ENCODE measurements at regions not wholly inside any gene's neighbourhood (a gene's known extent, or its start where the extent isn't known, plus 50 kb on each side); places are given as distances from the start of the nearest gene placed in this dataset.
A peak's percentile ranks its signal among the peaks of the same experiment; 100 is the strongest.

- H3K4me3 ChIP-seq (ENCODE audit: insufficient read depth, low read length), result no peak overlapping the region
- no peak for TF ChIP-seq CTCF (IDR thresholded peaks at IDR 0.05; ENCODE audit: extremely low read depth, low read depth, low read length)
- H3K4me1 ChIP-seq (ENCODE audit: insufficient read depth, low read length), result no peaks in the 10 kb centered on the region
- H2AFZ ChIP-seq (ENCODE audit: low read length), result no peak overlapping the region
- DNase-seq (ENCODE audit: insufficient read length, low spot score, missing footprints), result no peak
- no peaks in the 10 kb centered on the region for H3K36me3 ChIP-seq (ENCODE audit: insufficient read depth, low read length)
- H3K27ac ChIP-seq (ENCODE audit: low read depth, low read length), result no peak overlapping the region
- H3K27me3 ChIP-seq (ENCODE audit: insufficient read depth, low read length), result no peaks in the 10 kb centered on the region
- H3K9me3 ChIP-seq (ENCODE audit: low read depth, low read length), result no peaks in the 10 kb centered on the region
- H4K20me1 ChIP-seq (ENCODE audit: insufficient read depth, low read length), result no peaks in the 10 kb centered on the region
- no peaks in the 10 kb centered on the region for H3K79me2 ChIP-seq (ENCODE audit: insufficient read depth, low read length)
- H3K4me2 ChIP-seq (ENCODE audit: insufficient read depth, low read length), result no peak overlapping the region
These were observed 312.4 kb downstream of the METTL4 start for GRCh38 chr18:2258954-2259353.

GRCh38 chr18:2263303-2263890 is 307.9 kb downstream of the METTL4 start:
- H3K4me2 ChIP-seq (ENCODE audit: insufficient read depth, low read length), result no peak overlapping the region
- no peak for TF ChIP-seq CTCF (IDR thresholded peaks at IDR 0.05; ENCODE audit: extremely low read depth, low read depth, low read length)

GRCh38 chr18:2274613-2275012 is 296.7 kb downstream of the METTL4 start:
- Histone ChIP-seq H3K9me3 (ENCODE audit: low read depth, low read length) (no peaks in the 10 kb centered on the region), H3K27me3 (ENCODE audit: insufficient read depth, low read length) (no peaks in the 10 kb centered on the region), H3K36me3 (ENCODE audit: insufficient read depth, low read length) (no peaks in the 10 kb centered on the region), H3K4me1 (ENCODE audit: insufficient read depth, low read length) (no peaks in the 10 kb centered on the region), H3K79me2 (ENCODE audit: insufficient read depth, low read length) (no peaks in the 10 kb centered on the region), H3K4me2 (ENCODE audit: insufficient read depth, low read length) (no peak overlapping the region), H4K20me1 (ENCODE audit: insufficient read depth, low read length) (no peaks in the 10 kb centered on the region), H2AFZ (ENCODE audit: low read length) (no peak overlapping the region), H3K4me3 (ENCODE audit: insufficient read depth, low read length) (no peak overlapping the region), H3K27ac (ENCODE audit: low read depth, low read length) (no peak overlapping the region)
- DNase-seq (ENCODE audit: insufficient read length, low spot score, missing footprints), result no peak
- no peak for TF ChIP-seq CTCF (IDR thresholded peaks at IDR 0.05; ENCODE audit: extremely low read depth, low read depth, low read length)

More at GRCh38 chr18:2263303-2263890, 307.9 kb downstream of the METTL4 start:
- peak; percentile 18 for DNase-seq (ENCODE audit: insufficient read length, low spot score, missing footprints)
- Histone ChIP-seq H3K4me1 (ENCODE audit: insufficient read depth, low read length) (no peaks in the 10 kb centered on the region), H3K79me2 (ENCODE audit: insufficient read depth, low read length) (no peaks in the 10 kb centered on the region), H3K27ac (ENCODE audit: low read depth, low read length) (no peak overlapping the region), H3K4me3 (ENCODE audit: insufficient read depth, low read length) (no peak overlapping the region), H3K9me3 (ENCODE audit: low read depth, low read length) (no peaks in the 10 kb centered on the region), H3K36me3 (ENCODE audit: insufficient read depth, low read length) (no peaks in the 10 kb centered on the region), H3K27me3 (ENCODE audit: insufficient read depth, low read length) (no peaks in the 10 kb centered on the region), H2AFZ (ENCODE audit: low read length) (no peak overlapping the region), H4K20me1 (ENCODE audit: insufficient read depth, low read length) (no peaks in the 10 kb centered on the region)

- no peaks in the 10 kb centered on the region for H3K79me2 ChIP-seq (ENCODE audit: insufficient read depth, low read length)
- H3K9me3 ChIP-seq (ENCODE audit: low read depth, low read length), result no peaks in the 10 kb centered on the region
- no peaks in the 10 kb centered on the region for H4K20me1 ChIP-seq (ENCODE audit: insufficient read depth, low read length)
- no peaks in the 10 kb centered on the region for H3K36me3 ChIP-seq (ENCODE audit: insufficient read depth, low read length)
- no peaks in the 10 kb centered on the region for H3K27me3 ChIP-seq (ENCODE audit: insufficient read depth, low read length)
- no peak for TF ChIP-seq CTCF (IDR thresholded peaks at IDR 0.05; ENCODE audit: extremely low read depth, low read depth, low read length)
- H3K4me3 ChIP-seq (ENCODE audit: insufficient read depth, low read length), result no peak overlapping the region
- no peak for DNase-seq (ENCODE audit: insufficient read length, low spot score, missing footprints)
- H3K4me1 ChIP-seq (ENCODE audit: insufficient read depth, low read length), result no peaks in the 10 kb centered on the region
- no peak overlapping the region for H3K27ac ChIP-seq (ENCODE audit: low read depth, low read length)
- H2AFZ ChIP-seq (ENCODE audit: low read length), result no peak overlapping the region
- H3K4me2 ChIP-seq (ENCODE audit: insufficient read depth, low read length), result no peak overlapping the region
These were observed 290.2 kb downstream of the METTL4 start for GRCh38 chr18:2281086-2281485.

Data from osteoblast (primary cell).